ENCODE measurements at regions not wholly inside any gene's neighbourhood (a gene's known extent, or its start where the extent isn't known, plus 50 kb on each side); places are given as distances from the start of the nearest gene placed in this dataset.

DNA sequence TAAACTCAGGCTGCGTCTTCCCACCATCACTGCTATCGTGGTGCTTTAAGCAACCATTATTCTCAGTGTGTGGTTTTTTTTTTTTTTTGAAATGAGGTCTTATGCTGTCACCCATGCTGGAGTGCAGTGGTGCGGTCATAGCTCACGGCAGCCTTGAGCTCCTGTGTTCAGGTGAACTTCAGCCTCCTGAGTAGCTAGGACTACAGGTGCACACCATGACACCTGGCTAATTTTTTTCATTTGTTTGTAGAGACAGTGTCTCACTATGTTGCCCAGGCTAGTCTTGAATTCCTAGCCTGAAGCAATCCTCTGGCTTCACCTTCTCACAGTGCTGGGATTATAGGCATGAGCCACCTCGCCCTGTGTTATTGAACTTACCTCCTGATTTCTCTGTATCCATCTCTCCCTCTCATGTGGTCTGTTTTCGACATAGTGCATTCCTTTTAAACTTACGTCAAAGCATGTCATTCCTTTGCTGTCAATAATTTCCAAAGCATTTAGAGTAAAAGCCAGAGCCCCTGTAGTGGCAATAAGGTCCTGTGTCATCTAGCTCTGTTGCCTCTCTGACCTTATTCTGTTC lies 255.5 kb downstream of the SNAPC1 start:
- no peak overlapping the region for H3K4me3 ChIP-seq (ENCODE audit: low read depth, low read length)
- TF ChIP-seq, protein P1, sequence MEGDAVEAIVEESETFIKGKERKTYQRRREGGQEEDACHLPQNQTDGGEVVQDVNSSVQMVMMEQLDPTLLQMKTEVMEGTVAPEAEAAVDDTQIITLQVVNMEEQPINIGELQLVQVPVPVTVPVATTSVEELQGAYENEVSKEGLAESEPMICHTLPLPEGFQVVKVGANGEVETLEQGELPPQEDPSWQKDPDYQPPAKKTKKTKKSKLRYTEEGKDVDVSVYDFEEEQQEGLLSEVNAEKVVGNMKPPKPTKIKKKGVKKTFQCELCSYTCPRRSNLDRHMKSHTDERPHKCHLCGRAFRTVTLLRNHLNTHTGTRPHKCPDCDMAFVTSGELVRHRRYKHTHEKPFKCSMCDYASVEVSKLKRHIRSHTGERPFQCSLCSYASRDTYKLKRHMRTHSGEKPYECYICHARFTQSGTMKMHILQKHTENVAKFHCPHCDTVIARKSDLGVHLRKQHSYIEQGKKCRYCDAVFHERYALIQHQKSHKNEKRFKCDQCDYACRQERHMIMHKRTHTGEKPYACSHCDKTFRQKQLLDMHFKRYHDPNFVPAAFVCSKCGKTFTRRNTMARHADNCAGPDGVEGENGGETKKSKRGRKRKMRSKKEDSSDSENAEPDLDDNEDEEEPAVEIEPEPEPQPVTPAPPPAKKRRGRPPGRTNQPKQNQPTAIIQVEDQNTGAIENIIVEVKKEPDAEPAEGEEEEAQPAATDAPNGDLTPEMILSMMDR (IDR thresholded peaks at IDR 0.05; ENCODE audit: insufficient read depth, low read length), result no peak
- DNase-seq (ENCODE audit: low read depth), result no peak

DNA sequence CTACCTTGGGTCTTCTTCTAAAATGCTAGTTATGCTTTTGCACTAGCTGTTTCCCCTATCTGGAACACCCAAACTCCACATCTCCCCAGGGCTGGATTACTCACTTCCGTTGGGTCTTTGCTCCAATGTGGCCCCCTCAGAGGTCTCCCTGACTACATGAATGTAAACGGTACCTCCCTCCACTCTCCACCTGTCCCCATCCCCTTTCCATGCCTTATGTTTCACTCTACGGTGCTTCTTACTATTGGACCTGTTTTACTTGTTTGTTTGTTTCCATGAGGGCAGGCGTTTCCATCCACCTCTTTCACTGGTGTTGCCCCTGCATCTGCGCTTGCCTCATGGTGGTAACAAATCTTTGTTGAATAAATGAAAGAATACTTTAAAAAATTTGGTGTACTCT lies 256.4 kb downstream of the SNAPC1 start:
- H3K4me3 ChIP-seq (ENCODE audit: low read depth, low read length), result no peak overlapping the region
- TF ChIP-seq, protein P1 (IDR thresholded peaks at IDR 0.05; ENCODE audit: insufficient read depth, low read length), result no peak

DNA sequence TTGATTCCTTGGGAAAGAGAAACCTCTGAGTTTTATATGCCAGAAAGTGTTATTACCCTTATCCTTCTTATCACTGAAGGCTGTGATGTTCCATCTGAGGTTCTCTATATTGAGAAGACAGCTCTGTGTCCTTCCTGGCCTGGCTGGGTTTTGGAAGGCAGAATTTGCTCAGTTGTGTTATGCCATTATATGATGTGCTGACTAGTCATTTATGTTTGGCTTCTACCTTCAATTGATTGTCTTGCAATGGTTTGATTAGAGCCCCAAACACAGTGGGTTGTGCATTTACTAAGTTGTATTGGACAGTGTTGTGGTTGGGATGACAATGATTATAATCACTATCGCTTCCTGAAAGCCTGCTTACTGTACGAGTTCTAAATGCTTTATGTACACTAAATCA lies 265.7 kb downstream of the SNAPC1 start:
- TF ChIP-seq, protein P1 (IDR thresholded peaks at IDR 0.05; ENCODE audit: insufficient read depth, low read length), result no peak
- no peak for DNase-seq (ENCODE audit: low read depth)
- no peak overlapping the region for H3K4me3 ChIP-seq (ENCODE audit: low read depth, low read length)

More for the DNA sequence above, 256.4 kb downstream of the SNAPC1 start:
- DNase-seq (ENCODE audit: low read depth), result no peak

DNA sequence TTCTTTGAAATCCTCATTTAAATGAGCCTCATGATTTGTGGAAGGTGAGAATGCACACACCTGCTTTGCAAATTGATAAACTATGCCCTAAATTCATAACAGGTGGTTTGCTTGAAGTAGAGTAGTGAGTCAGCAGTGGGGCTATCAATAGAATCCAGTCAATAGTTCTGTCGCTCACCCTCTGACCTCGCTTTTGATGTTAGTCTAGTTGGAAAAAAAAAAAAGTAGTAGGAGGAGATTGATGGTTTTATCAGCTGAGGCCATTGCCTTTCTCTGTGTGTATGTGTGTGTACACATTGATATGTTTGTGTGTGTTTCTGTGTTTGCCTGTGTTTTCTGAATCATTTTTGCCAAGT lies 267.3 kb downstream of the SNAPC1 start:
- TF ChIP-seq, protein P1 (IDR thresholded peaks at IDR 0.05; ENCODE audit: insufficient read depth, low read length), result no peak
- no peak overlapping the region for H3K4me3 ChIP-seq (ENCODE audit: low read depth, low read length)
- no peak for DNase-seq (ENCODE audit: low read depth)

DNA sequence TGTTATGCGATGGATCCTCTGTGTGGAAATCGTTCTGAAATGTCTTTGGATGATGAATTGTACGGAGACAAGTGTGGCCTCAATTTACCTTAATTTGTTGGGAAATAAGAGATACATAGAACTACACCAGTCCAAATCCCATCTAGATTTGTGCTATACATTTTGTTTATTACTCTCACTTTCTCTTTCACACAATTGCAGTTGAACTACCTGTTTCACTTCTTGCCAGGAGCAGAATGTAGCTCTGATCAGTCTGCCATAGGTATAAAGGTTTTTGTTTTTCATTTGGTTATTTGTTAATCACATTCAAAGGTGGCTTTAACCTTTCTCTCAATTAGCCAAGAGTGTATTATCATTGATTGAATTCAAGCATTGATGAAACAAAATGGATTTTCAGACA lies 268.2 kb downstream of the SNAPC1 start:
- no peak overlapping the region for H3K4me3 ChIP-seq (ENCODE audit: low read depth, low read length)
- no peak for DNase-seq (ENCODE audit: low read depth)
- TF ChIP-seq, protein P1 (IDR thresholded peaks at IDR 0.05; ENCODE audit: insufficient read depth, low read length), result no peak

DNA sequence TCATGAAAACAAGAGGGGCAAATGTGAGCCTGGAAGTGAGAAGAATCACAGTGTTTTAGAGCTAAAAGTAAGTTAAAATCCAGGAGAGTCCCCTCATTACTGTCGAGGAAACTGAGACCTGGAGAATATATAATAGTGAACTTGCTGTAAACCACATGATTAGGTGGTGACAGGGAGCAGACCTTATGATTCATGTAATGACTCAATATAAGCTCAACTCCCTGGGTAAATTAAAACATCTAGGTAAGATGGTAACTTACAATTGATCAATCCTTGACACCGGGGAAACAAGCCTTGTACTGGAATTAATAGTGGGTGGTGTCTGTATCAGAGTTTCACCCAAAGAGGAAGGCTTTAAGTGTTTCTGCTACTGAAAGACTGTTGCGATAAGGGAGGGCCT lies 269.3 kb downstream of the SNAPC1 start:
- TF ChIP-seq, protein P1 (IDR thresholded peaks at IDR 0.05; ENCODE audit: insufficient read depth, low read length), result no peak

DNA sequence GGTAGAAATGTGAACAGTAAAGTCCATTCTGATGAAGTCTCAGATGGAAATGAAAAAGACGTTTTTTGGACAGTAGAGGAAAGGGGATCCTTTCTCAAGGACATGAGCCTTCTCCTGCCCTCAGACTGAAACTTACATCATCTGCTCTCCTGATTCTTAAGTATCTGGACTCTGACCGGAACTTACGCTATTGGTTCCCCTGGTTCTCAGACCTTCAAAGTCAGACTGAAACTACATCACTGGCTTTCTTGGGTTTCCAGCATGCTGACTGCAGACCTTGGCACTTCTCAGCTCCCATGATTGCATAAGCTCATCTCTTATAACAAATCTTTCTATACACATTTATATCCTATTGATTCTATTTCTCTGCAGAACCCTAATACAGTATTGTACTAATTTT lies 291.0 kb downstream of the SNAPC1 start:
- no peak overlapping the region for H3K4me3 ChIP-seq (ENCODE audit: low read depth, low read length)
- no peak for DNase-seq (ENCODE audit: low read depth)
- TF ChIP-seq, protein P1 (IDR thresholded peaks at IDR 0.05; ENCODE audit: insufficient read depth, low read length), result no peak

More for the DNA sequence above, 269.3 kb downstream of the SNAPC1 start:
- H3K4me3 ChIP-seq (ENCODE audit: low read depth, low read length), result no peak overlapping the region
- DNase-seq (ENCODE audit: low read depth), result no peak

Measured in fibroblast of the aortic adventitia (primary cell).